CD14-positive monocyte (primary cell): ENCODE measurements at regions not wholly inside any gene's neighbourhood (a gene's known extent, or its start where the extent isn't known, plus 50 kb on each side); places are given as distances from the start of the nearest gene placed in this dataset.

Experiments
- DNase-seq, 3 donors: peaks; one replicate each; pipeline ENCODE4 v3.0.0-alpha.2; 2011 to 2022
- H2AFZ ChIP-seq: 2 replicates; pipeline ENCODE4 v1.6.0; 2012; ENCODE audit warnings: mild to moderate bottlenecking, low read depth, low read length, inconsistent platforms; ENCODE audit not compliant: insufficient read depth, poor library complexity, severe bottlenecking
- H3K27ac ChIP-seq, 2 donors: 1 replicate in 1 of 2; 2 replicates in 1 of 2; pipeline ENCODE4 v1.5.1; 2012 to 2013; ENCODE audit warnings: low read length in 2 of 2, control low read depth in 1 of 2, inconsistent platforms in 1 of 2, low read depth in 1 of 2, mild to moderate bottlenecking in 1 of 2
- H3K27me3 ChIP-seq, 2 donors: one replicate each; pipeline versions ENCODE4 v1.6.0 to v1.6.1; 2011 to 2013; ENCODE audit warnings: low read length in 2 of 2; ENCODE audit not compliant: control insufficient read depth in 2 of 2, insufficient read depth in 2 of 2
- H3K36me3 ChIP-seq, 2 donors: replicated peaks in 1 of 2; 1 replicate in 1 of 2; 2 replicates in 1 of 2; pipeline versions ENCODE4 v1.5.1 to v1.6.1; 2012 to 2013; ENCODE audit warnings: low read length in 2 of 2, control low read depth in 1 of 2, inconsistent platforms in 1 of 2, mild to moderate bottlenecking in 1 of 2; ENCODE audit not compliant: insufficient read depth in 2 of 2, control insufficient read depth in 1 of 2
- H3K4me1 ChIP-seq, 2 donors: 1 replicate in 1 of 2; 2 replicates in 1 of 2; pipeline versions ENCODE4 v1.5.1 to v1.6.1; 2012 to 2013; ENCODE audit warnings: low read length in 2 of 2, control low read depth in 1 of 2, inconsistent platforms in 1 of 2, mild to moderate bottlenecking in 1 of 2, moderate library complexity in 1 of 2; ENCODE audit not compliant: insufficient read depth in 2 of 2, control insufficient read depth in 1 of 2
- H3K4me2 ChIP-seq: replicated peaks from 2 replicates; pipeline ENCODE3; 2012; ENCODE audit warnings: low read length, moderate library complexity, mild to moderate bottlenecking; ENCODE audit not compliant: poor library complexity, severe bottlenecking; ENCODE audit errors: extremely low read depth
- H3K4me3 ChIP-seq, 3 experiments: fragments of 200-600 bp in 1 of 3; sonication (generic) in 1 of 3; replicated peaks in 1 of 3; 1 replicate in 2 of 3; 2 replicates in 1 of 3; pipeline ENCODE4 v1.5.1; 2011 to 2013; ENCODE audit warnings: low read length in 3 of 3, mild to moderate bottlenecking in 3 of 3, control low read depth in 2 of 3, low read depth in 2 of 3, inconsistent platforms in 1 of 3, moderate library complexity in 1 of 3
- H3K79me2 ChIP-seq: 2 replicates; pipeline ENCODE4 v1.6.0; 2012; ENCODE audit warnings: mild to moderate bottlenecking, control low read depth, inconsistent platforms, low read length, moderate library complexity; ENCODE audit not compliant: insufficient read depth
- H3K9ac ChIP-seq: 2 replicates; pipeline ENCODE4 v1.6.0; 2017; ENCODE audit warnings: low read length, mild to moderate bottlenecking; ENCODE audit not compliant: insufficient read depth, poor library complexity, severe bottlenecking
- H3K9me3 ChIP-seq, 2 donors: replicated peaks in 1 of 2; 1 replicate in 1 of 2; 2 replicates in 1 of 2; pipeline versions ENCODE4 v1.5.1 to v1.6.1; 2012 to 2013; ENCODE audit warnings: low read length in 2 of 2, control low read depth in 1 of 2; ENCODE audit not compliant: control insufficient read depth in 1 of 2, insufficient read depth in 1 of 2
- H4K20me1 ChIP-seq: 2 replicates; pipeline ENCODE4 v1.6.0; 2012; ENCODE audit warnings: mild to moderate bottlenecking, low read length, control low read depth, moderate library complexity; ENCODE audit not compliant: insufficient read depth
- H3K27ac Mint-ChIP-seq, 7 donors: one replicate each; pipeline ENCODE4 v1.8.0; 2020; ENCODE audit warnings: mild to moderate bottlenecking in 7 of 7, mixed read lengths in 7 of 7, moderate library complexity in 6 of 7, inconsistent platforms in 2 of 7
- H3K27me3 Mint-ChIP-seq, 3 donors: one replicate each; pipeline ENCODE4 v1.8.0; 2021 to 2022; ENCODE audit warnings: low read depth in 3 of 3, mild to moderate bottlenecking in 3 of 3, mixed read lengths in 3 of 3, moderate library complexity in 3 of 3, inconsistent platforms in 1 of 3
- H3K36me3 Mint-ChIP-seq, 2 donors: one replicate each; pipeline ENCODE4 v1.8.0; 2020; ENCODE audit warnings: mixed read lengths in 2 of 2, inconsistent platforms in 1 of 2, mild to moderate bottlenecking in 1 of 2
- H3K4me1 Mint-ChIP-seq: one replicate; pipeline ENCODE4 v1.8.0; 2020; ENCODE audit warnings: mild to moderate bottlenecking, mixed read lengths
- H3K4me3 Mint-ChIP-seq, 2 donors: one replicate each; pipeline ENCODE4 v1.8.0; 2020; ENCODE audit warnings: mild to moderate bottlenecking in 2 of 2, mixed read lengths in 2 of 2, moderate library complexity in 1 of 2
- H3K9me3 Mint-ChIP-seq, 7 donors: one replicate each; pipeline ENCODE4 v1.8.0; 2020 to 2022; ENCODE audit warnings: mixed read lengths in 7 of 7, mild to moderate bottlenecking in 6 of 7, moderate library complexity in 6 of 7, inconsistent platforms in 2 of 7
- CTCF ChIP-seq: fragments of 200-600 bp; IDR thresholded peaks from one replicate; pipeline ENCODE4 v1.8.0; 2022; ENCODE audit warnings: antibody characterized with exemption, mild to moderate bottlenecking
- WGBS: methylation state at CpG from one replicate; pipeline ENCODE4 v1.1.5; 2013; ENCODE audit warnings: missing lambda C conversion rate; ENCODE audit not compliant: insufficient coverage; 5-methylcytosine and 5-hydroxymethylcytosine counted together
- intact Hi-C, 2 donors: fragments of 100-400 bp; cut with micrococcal nuclease; formaldehyde crosslinking; loops; one replicate each; pipeline versions ENCODE4 v1.15.0 to v1.15.1; 2023

- Histone ChIP-seq H3K79me2 (no peaks in the 10 kb centered on the region), H3K4me2 (no peak overlapping the region), H2AFZ (no peak overlapping the region), H3K9me3 (no peaks in the 10 kb centered on the region), H3K4me1 (peaks cover 62 to 67% of the 10 kb centered on the region in 2 donors), H3K27ac (peak overlapping the region in 1 of 2 donors; percentile 93), H3K27me3 (no peaks in the 10 kb centered on the region), H3K36me3 (no peaks in the 10 kb centered on the region), H4K20me1 (no peaks in the 10 kb centered on the region), H3K4me3 (no peak overlapping the region), H3K9ac (no peak overlapping the region)
- Mint-ChIP-seq H3K4me3 (no peak overlapping the region), H3K27ac (peak overlapping the region in 5 of 7 donors; percentile 22 to 99 (median 74)), H3K36me3 (peaks cover 4 to 13% of the 10 kb centered on the region in 2 donors), H3K9me3 (peaks cover 0 to 7% (median 3%) of the 10 kb centered on the region in 7 donors), H3K27me3 (no peaks in the 10 kb centered on the region), H3K4me1 (peaks cover 75% of the 10 kb centered on the region)
- 100% methylated on average over 2 of the region's 4 CpGs for WGBS
- no peak for TF ChIP-seq CTCF
- DNase-seq, result peak; percentile 55 to 85 (median 59)
- intact Hi-C loops, result loop anchor here (5.0 to 10.0 kb wide), 4 partner anchors 60 to 230 kb away; partner anchors contain the start of gene TRIM13 (in 1 of the 2)
These were observed 209.3 kb downstream of the KCNRG start for GRCh38 chr13:50224534-50224933.

GRCh38 chr13:50225193-50226155, 210.2 kb downstream of the KCNRG start:
- peaks cover 4 to 13% of the 10 kb centered on the region in 2 donors for H3K36me3 Mint-ChIP-seq
- WGBS, result no CpG with 5 or more reads among the region's 3 CpGs
- H3K27me3 ChIP-seq, result no peaks in the 10 kb centered on the region
- intact Hi-C loops, result loop anchor here (10.0 kb wide), 2 partner anchors 59 to 231 kb away; partner anchors contain the start of gene TRIM13 (in 1 of the 2)
- peaks cover 76% of the 10 kb centered on the region for H3K4me1 Mint-ChIP-seq
- H3K4me1 ChIP-seq, result peaks cover 65 to 71% of the 10 kb centered on the region in 2 donors
- no peaks in the 10 kb centered on the region for H3K27me3 Mint-ChIP-seq
- H3K9me3 Mint-ChIP-seq, result peaks cover 0 to 7% (median 3%) of the 10 kb centered on the region in 7 donors
- no peak overlapping the region for H3K4me2 ChIP-seq
- H3K27ac ChIP-seq, result peak overlapping the region in 1 of 2 donors; percentile 93
- H3K79me2 ChIP-seq, result no peaks in the 10 kb centered on the region
- no peak overlapping the region for H3K4me3 ChIP-seq
- no peak overlapping the region for H2AFZ ChIP-seq
- H3K36me3 ChIP-seq, result no peaks in the 10 kb centered on the region
- H3K9ac ChIP-seq, result no peak overlapping the region
- H3K4me3 Mint-ChIP-seq, result no peak overlapping the region
- H4K20me1 ChIP-seq, result no peaks in the 10 kb centered on the region
- H3K9me3 ChIP-seq, result no peaks in the 10 kb centered on the region
- no peak for DNase-seq
- H3K27ac Mint-ChIP-seq, result peak overlapping the region in 3 of 7 donors; percentile 22 to 42 (median 24)
- no peak for TF ChIP-seq CTCF
